HG03196 (cell line): ENCODE measurements at regions not wholly inside any gene's neighbourhood (a gene's known extent, or its start where the extent isn't known, plus 50 kb on each side); places are given as distances from the start of the nearest gene placed in this dataset.

Experiments used
- ATAC-seq: cut with Tn5 transposase; IDR thresholded peaks from one replicate; pipeline ENCODE4 v1.9.1; 2021; ENCODE audit not compliant: unreplicated experiment

- no peak for ATAC-seq
These were observed 101.0 kb upstream of the IQSEC1 start for GRCh38 chr3:13174011-13174802.

DNA sequence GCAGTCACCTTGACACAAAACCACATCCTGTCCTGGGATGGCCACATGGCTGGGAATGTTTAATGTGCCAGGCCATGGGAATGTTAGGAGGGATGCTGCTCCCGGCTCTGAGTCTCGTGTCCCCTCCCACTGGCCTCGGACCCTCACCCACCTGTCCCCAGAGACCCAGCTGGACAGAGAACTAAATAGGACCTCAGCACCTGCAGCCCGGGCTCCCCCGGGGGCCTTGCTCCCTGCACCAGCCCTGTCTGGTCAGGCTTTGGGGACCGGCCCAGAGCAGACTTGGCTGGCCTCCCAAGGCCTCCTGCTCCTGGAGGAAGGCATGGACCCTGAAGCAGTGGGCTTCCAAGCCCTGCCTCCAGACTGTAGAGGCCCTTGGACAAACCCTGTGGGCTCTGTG, 100.0 kb upstream of the IQSEC1 start:
- ATAC-seq = no peak

- ATAC-seq = no peak
These were observed 99.4 kb upstream of the IQSEC1 start for GRCh38 chr3:13172644-13173013.

DNA sequence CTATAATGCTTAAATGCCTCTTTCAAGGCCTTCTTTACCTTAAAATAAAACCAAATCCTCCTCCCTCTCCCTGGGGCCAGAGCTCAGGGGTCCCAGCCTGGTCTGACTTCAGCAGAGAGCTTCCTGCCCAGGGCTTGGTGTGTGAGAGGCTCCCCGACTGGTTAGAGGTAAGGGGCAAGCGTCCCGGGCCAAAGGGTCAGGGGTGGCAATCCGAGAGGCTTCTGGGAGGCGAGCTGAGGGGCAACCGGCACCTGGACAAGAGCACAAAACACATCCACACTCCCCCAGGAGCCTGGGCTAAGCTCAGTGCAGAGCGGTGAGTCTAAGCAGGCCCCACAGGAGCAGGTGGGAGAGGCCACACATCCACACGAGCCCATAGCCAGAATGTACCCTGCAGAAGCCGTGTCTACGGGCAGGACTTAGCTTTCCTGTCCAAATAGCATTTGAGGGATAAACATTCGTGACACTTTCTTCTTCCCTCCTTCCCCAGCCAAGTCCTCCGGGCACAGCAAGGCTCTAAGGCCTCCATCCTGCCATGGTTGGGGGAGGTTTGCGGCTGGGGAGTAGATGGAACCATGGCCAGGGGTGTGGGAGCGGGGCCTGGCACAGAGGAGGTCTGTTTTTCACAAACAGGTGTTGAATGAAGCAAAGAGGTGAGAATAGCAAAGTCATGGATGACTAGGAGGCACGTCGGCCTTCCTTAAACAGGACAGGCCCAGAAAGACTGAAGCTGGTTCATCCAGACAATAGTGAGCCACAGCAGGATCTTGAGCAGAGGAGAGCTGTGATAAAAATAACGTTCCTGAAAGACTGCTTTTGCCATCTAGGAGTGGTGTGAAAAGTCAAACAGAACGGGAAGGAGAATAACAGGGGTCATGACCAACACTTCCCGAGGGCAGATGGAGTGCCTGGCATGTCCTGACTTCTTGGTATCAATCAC, 98.7 kb upstream of the IQSEC1 start:
- ATAC-seq = no peak

- no peak for ATAC-seq
These were observed 97.1 kb upstream of the IQSEC1 start for GRCh38 chr3:13170317-13170716.

- no peak for ATAC-seq
These were observed 95.2 kb upstream of the IQSEC1 start for GRCh38 chr3:13168391-13168790.

DNA sequence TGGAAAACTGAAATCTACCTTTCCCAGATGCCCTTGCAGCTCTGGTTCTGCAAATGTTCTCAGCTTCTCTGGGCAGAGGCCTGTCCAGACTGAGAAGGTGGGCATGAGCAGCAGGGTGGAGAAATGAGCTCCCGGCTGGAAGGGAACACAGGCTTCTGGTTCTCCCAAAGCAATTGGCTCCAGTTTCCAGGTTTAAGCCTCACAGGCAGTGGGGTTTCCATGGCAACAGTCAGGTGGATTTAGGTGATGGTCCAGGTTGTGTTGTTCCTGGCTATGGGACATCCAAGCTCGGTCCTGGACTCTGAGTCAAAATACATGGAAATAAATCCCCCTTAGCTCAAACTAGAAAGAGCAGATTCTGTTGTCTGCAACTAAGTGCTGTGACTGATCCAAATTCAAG, 94.6 kb upstream of the IQSEC1 start:
- ATAC-seq = no peak

DNA sequence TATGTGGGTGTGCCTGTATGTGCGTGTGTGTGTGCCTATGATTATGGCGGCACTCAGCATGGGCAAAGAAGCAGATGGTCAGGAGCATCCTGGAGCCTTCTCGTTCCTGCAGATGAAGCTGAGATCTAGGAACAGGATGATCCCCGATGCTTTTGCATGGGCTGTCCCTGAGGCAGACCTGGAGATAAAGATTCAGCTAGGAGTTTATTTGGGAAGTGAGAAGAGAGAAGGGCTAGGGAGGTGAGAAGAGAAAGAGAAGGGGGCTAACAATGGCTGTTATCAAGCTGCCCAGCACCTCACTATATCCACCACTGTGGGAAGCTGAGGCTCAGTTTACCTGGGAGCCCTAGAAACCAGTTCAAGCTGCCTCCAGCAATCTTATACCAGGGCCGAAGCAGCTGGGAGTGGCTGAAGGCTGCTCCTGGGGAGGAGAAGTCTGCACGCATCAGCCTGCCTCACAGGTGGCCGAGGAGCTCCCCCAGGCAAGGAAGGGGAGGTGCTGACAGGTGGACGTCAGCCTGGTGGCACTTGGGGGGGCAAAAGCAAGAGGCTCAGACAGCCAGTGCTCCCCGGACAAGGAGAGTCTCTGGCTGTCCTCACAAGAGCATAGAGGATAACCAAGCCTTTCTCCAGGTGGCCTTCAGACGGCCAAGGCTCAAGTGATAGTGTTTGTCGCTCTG, 94.0 kb upstream of the IQSEC1 start:
- ATAC-seq = no peak

- no peak for ATAC-seq
These were observed 93.2 kb upstream of the IQSEC1 start for GRCh38 chr3:13166243-13167063.

DNA sequence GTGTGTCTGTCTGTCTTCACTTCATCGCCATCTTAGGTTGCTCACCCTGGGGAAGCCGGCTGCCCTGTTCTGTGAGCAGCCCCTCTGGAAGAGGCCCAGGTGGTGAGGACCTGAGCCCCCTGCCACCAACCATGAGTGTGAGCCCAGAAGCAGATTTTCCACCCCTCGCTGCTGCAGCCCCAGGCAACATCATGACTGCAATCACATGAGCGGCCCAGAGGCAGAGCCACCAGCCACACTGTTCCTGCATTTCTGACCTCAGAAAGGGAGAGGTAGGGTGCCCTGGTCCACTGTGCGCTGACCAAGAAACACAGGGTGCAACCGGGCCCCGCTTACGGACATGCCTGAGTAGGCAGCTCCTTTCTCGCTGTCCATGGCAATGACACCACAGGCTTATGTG, 92.3 kb upstream of the IQSEC1 start:
- ATAC-seq = no peak

DNA sequence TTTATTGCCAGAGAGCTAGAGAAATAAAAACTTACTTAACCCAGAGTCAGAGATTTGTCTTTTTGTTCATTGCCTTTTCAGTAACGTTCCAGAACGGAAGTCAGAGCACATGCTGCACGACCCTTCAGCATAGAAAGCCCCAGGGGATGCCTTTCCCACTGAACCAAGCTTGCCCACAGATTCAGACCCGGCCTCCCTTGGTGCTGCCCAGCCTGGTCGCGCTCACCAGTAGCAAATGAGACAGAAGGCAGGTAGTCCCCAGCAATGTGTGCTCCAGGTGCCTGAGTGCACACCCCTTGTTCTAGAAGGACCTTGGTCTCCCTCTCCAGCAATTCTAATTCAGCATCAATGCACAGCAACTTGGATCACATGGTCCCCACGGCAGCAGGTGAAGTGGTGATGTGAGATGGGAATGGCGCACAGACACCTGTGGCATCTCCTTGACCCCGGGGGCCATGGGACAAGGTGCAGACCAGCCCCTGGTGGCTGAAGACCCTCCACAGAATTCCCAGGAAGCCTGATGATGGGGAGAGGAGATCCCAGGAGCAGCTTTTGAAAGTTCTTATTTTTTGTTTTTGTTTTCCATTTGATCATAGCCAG, 91.8 kb upstream of the IQSEC1 start:
- ATAC-seq = no peak

DNA sequence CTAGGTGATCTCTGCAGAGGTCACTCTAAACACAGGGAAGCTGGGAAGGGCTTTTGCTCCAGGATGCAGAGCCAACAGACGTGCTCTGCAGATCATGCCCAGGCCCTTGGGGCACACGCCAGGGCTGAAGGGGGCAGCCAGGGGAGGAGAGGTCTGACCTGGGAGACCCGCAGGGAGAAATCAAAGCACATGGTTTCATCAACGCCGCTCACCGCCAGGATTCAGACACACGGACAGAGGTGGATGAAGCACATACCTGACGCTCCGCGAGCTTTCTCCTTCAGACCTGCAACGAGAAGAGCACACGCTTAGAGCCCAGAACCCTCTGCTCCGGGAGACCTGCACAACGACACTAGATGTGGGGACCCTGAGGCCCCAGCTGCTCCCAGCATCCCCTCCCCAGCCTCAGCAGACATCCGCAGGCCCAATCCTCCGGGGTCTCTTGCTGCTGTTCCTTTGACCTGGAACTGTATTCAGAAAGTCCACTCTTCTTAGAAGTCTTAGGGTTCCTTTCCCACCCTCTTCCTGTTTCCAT, 90.7 kb upstream of the IQSEC1 start:
- ATAC-seq = no peak

GRCh38 chr3:13162549-13163320, 89.5 kb upstream of the IQSEC1 start:
- ATAC-seq = no peak

- ATAC-seq = no peak
These were observed 88.7 kb upstream of the IQSEC1 start for GRCh38 chr3:13161771-13162535.

- ATAC-seq = no peak
These were observed 88.0 kb upstream of the IQSEC1 start for GRCh38 chr3:13161021-13161759.

DNA sequence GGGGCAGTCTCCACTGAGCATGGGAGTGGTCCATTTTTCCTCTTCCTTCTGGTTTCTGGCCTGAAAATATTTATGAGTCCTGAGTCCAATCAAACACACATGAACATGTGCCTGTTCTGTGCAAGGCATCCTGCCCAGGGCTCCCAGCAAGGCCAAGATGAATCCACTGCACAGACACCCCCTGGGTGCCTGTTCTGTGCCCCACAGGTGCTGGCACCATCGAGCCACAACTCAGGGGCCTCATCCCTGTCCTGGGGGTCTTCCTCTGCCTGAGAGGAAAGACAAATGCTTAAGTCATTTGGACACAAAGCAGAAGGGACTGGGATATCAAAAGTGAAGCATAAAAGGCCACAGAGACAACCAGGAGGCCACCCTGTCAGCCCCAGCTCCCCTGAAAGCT, 87.4 kb upstream of the IQSEC1 start:
- no peak for ATAC-seq

DNA sequence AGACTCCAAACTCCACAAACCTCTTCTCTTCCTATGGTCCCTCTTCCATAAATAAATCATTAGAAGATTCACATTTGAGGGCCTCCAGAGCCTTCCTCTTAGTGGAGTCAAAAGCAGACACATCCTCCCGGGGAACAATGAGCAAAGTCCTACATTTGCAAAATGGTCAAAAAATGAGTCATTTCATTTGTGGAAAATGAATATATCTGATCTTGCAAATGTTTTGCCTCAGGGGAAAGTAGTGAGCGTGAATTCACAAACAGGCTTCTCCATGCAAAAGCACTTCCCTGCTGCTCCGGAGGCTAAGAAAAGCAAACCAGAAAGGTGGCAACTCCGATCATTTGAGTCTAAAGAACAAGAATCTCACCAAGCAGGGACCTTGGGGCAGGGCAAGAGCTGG, 86.7 kb upstream of the IQSEC1 start:
- ATAC-seq = no peak

GRCh38 chr3:13158871-13159270, 85.6 kb upstream of the IQSEC1 start:
- no peak for ATAC-seq
